ENCODE measurements at regions not wholly inside any gene's neighbourhood (a gene's known extent, or its start where the extent isn't known, plus 50 kb on each side); places are given as distances from the start of the nearest gene placed in this dataset.
A peak's percentile ranks its signal among the peaks of the same experiment; 100 is the strongest.
"Not testable (repeated sequence)": the region's sequence is repeated elsewhere in the genome, so short reads cannot be mapped to it uniquely, and the experiment has no call there.

GRCh38 chr1:30132602-30133286 is 590.6 kb downstream of the MATN1 start:
- no peak for DNase-seq

- DNase-seq = not testable (repeated sequence)
These were observed 592.8 kb downstream of the MATN1 start for GRCh38 chr1:30130566-30130965.

- no peak for DNase-seq
These were observed 593.3 kb downstream of the MATN1 start for GRCh38 chr1:30130099-30130498.

GRCh38 chr1:30129421-30130055 is 593.8 kb downstream of the MATN1 start:
- DNase-seq = no peak

- DNase-seq = no peak
These were observed 594.4 kb downstream of the MATN1 start for GRCh38 chr1:30129001-30129408.

GRCh38 chr1:30126848-30127247 is 596.5 kb downstream of the MATN1 start:
- DNase-seq = no peak

- DNase-seq = no peak
These were observed 597.6 kb downstream of the MATN1 start for GRCh38 chr1:30125821-30126170.

- DNase-seq = no peak
These were observed 598.2 kb downstream of the MATN1 start for GRCh38 chr1:30125021-30125820.

GRCh38 chr1:30123896-30124295 is 599.5 kb downstream of the MATN1 start:
- no peak for DNase-seq

GRCh38 chr1:30123036-30123435 is 600.3 kb downstream of the MATN1 start:
- DNase-seq = no peak

GRCh38 chr1:30120245-30121000 is 603.0 kb downstream of the MATN1 start:
- no peak for DNase-seq

- no peak for DNase-seq
These were observed 605.7 kb downstream of the MATN1 start for GRCh38 chr1:30117685-30118084.

GRCh38 chr1:30111431-30111830 is 612.0 kb downstream of the MATN1 start:
- DNase-seq = peak; percentile 29

GRCh38 chr1:30110846-30111245 is 612.5 kb downstream of the MATN1 start:
- DNase-seq = no peak

- DNase-seq = peak; percentile 6
These were observed 613.5 kb downstream of the MATN1 start for GRCh38 chr1:30109853-30110252.

GRCh38 chr1:30108186-30108585 is 615.2 kb downstream of the MATN1 start:
- no peak for DNase-seq

GRCh38 chr1:30106125-30106524 is 617.3 kb downstream of the MATN1 start:
- peak; percentile 30 for DNase-seq

- no peak for DNase-seq
These were observed 618.8 kb downstream of the MATN1 start for GRCh38 chr1:30104551-30104950.

- DNase-seq = no peak
These were observed 619.5 kb downstream of the MATN1 start for GRCh38 chr1:30103708-30104411.

- no peak for DNase-seq
These were observed 620.8 kb downstream of the MATN1 start for GRCh38 chr1:30102605-30103004.

- DNase-seq = no peak
These were observed 621.7 kb downstream of the MATN1 start for GRCh38 chr1:30101487-30102227.

GRCh38 chr1:30101016-30101415 is 622.4 kb downstream of the MATN1 start:
- no peak for DNase-seq

All from fibroblast of skin of right quadriceps (primary cell).